Calu3 (cell line): ENCODE measurements at regions not wholly inside any gene's neighbourhood (a gene's known extent, or its start where the extent isn't known, plus 50 kb on each side); places are given as distances from the start of the nearest gene placed in this dataset.

ENCODE experiments used
- BruUV-seq: library from RNA; stranded (reverse); fragments of 400-500 nt; replicated peaks from 2 replicates; lab custom pipeline; 2021; lab: Mats Ljungman, UMichigan
- CTCF ChIA-PET: fragments of 300-600 bp; sonication (Branson Sonifier 250); formaldehyde crosslinking; loops from one replicate; lab custom pipeline; 2022; ENCODE audit warnings: antibody characterized with exemption; lab: Charles Lee
- DNase-seq: peaks from one replicate; pipeline ENCODE4 v3.0.0; 2022
- H3K27ac Mint-ChIP-seq: one replicate; pipeline ENCODE4 v1.8.0; 2022; ENCODE audit warnings: mixed read lengths; ENCODE audit not compliant: unreplicated experiment
- H3K27me3 Mint-ChIP-seq: one replicate; pipeline ENCODE4 v1.8.0; 2022; ENCODE audit warnings: mixed read lengths; ENCODE audit not compliant: unreplicated experiment
- H3K36me3 Mint-ChIP-seq: one replicate; pipeline ENCODE4 v1.8.0; 2022; ENCODE audit warnings: mild to moderate bottlenecking, moderate library complexity, mixed read lengths; ENCODE audit not compliant: insufficient read depth, unreplicated experiment
- H3K4me1 Mint-ChIP-seq: one replicate; pipeline ENCODE4 v1.8.0; 2022; ENCODE audit warnings: mild to moderate bottlenecking, low read depth, mixed read lengths; ENCODE audit not compliant: unreplicated experiment
- H3K4me3 Mint-ChIP-seq: one replicate; pipeline ENCODE4 v1.8.0; 2022; ENCODE audit warnings: mild to moderate bottlenecking, low read depth, moderate library complexity, mixed read lengths; ENCODE audit not compliant: unreplicated experiment
- H3K9me3 Mint-ChIP-seq: one replicate; pipeline ENCODE4 v1.8.0; 2022; ENCODE audit warnings: low read depth, mixed read lengths; ENCODE audit not compliant: unreplicated experiment
- CTCF ChIP-seq: fragments of 200-600 bp; IDR thresholded peaks from one replicate; pipeline ENCODE4 v1.8.0; 2022; ENCODE audit warnings: antibody characterized with exemption; ENCODE audit not compliant: unreplicated experiment
- intact Hi-C: fragments of 100-400 bp; cut with micrococcal nuclease; formaldehyde crosslinking; loops from one replicate; pipeline ENCODE4 v1.10.0; 2022; ENCODE audit not compliant: unreplicated experiment

DNA sequence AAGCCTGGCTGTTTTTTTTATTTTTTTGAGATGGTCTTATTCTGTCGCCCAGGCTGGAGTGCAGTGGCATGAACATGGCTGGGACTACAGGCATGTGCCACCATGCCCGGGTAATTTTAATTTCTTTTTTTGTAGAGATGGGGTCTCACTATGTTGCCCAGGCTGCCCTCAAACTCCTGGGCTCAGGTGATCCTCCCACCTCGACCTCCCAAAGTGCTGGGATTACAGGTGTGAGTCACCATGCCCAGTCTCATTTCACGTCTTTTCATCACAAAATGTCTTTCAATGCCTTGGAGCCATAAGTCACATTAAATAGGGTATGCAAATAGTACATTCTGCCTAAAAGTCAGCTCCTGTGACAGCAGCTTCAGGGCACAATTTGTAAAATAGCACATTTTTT, 52.8 kb downstream of the SOX2 start:
- CTCF ChIA-PET: interaction anchor here (0.6 kb wide), 1 partner anchor 109 kb away, joined by 5 read pairs; no protein-coding TSS in a partner anchor
- BruUV-seq: no TSS peak
- H3K27ac Mint-ChIP-seq: no peak overlapping the region
- peaks cover 8% of the 10 kb centered on the region for H3K4me1 Mint-ChIP-seq
- intact Hi-C loops: no loop called here
- TF ChIP-seq CTCF: no peak
- peaks cover 5% of the 10 kb centered on the region for H3K36me3 Mint-ChIP-seq
- no peak for DNase-seq
- H3K9me3 Mint-ChIP-seq: no peaks in the 10 kb centered on the region
- H3K27me3 Mint-ChIP-seq: no peaks in the 10 kb centered on the region
- H3K4me3 Mint-ChIP-seq: no peak overlapping the region

- TF ChIP-seq CTCF: no peak
- Mint-ChIP-seq H3K36me3 (no peaks in the 10 kb centered on the region), H3K4me1 (no peaks in the 10 kb centered on the region), H3K27me3 (no peaks in the 10 kb centered on the region), H3K9me3 (no peaks in the 10 kb centered on the region), H3K4me3 (no peak overlapping the region), H3K27ac (no peak overlapping the region)
- DNase-seq: no peak
- intact Hi-C loops: no loop called here
- BruUV-seq: no TSS peak
- CTCF ChIA-PET: no interaction called here
These were observed 58.6 kb downstream of the SOX2 start for GRCh38 chr3:181770296-181770695.

DNA sequence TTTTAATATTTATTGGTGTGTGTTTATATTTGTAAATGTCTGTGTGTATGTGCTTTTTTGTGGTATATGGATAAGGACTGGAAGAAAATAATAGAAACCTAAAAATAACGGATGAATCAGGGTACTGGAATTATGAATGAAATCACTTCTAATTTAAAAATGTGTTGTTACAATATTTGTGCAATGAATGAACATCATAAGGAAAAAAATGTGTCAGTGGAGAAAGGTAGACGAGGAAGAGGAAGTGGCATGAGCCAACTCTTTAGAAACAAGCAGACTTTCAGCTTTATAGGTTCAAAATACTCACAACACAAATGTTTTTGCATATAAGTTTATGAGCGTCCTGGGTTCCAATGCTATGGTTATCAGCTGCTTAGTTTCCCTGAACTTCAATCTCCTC, 59.4 kb downstream of the SOX2 start:
- no peaks in the 10 kb centered on the region for H3K4me1 Mint-ChIP-seq
- intact Hi-C loops: no loop called here
- no peak overlapping the region for H3K4me3 Mint-ChIP-seq
- CTCF ChIA-PET: no interaction called here
- no peaks in the 10 kb centered on the region for H3K36me3 Mint-ChIP-seq
- H3K27ac Mint-ChIP-seq: no peak overlapping the region
- no peak for DNase-seq
- H3K9me3 Mint-ChIP-seq: no peaks in the 10 kb centered on the region
- BruUV-seq: no TSS peak
- H3K27me3 Mint-ChIP-seq: no peaks in the 10 kb centered on the region
- TF ChIP-seq CTCF: no peak

DNA sequence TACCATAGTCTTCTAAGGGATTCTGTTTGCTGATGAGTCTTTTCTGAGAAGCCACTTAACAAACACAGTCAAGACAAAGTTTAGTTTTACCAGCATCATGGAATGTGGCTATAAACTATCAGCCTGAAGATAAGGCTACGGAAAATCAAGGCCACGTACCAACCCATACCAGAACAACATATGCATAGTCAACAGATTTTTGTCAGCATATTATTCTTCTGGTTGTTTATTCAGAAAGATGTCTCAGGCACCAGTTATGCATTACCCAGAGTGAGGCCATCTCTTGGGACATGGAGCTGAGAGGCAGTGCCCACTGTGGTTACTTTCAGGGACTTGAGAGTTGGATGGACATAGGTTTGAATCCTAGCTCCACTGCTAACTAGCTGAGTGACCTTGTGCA, 60.4 kb downstream of the SOX2 start:
- no peaks in the 10 kb centered on the region for H3K36me3 Mint-ChIP-seq
- no peak for DNase-seq

More for the DNA sequence above, 60.4 kb downstream of the SOX2 start:
- CTCF ChIA-PET: no interaction called here
- H3K4me3 Mint-ChIP-seq: no peak overlapping the region
- no peaks in the 10 kb centered on the region for H3K27me3 Mint-ChIP-seq
- H3K27ac Mint-ChIP-seq: no peak overlapping the region
- no TSS peak for BruUV-seq
- H3K4me1 Mint-ChIP-seq: no peaks in the 10 kb centered on the region
- H3K9me3 Mint-ChIP-seq: no peaks in the 10 kb centered on the region
- intact Hi-C loops: no loop called here
- TF ChIP-seq CTCF: no peak
